ENCODE measurements at regions not wholly inside any gene's neighbourhood (a gene's known extent, or its start where the extent isn't known, plus 50 kb on each side); places are given as distances from the start of the nearest gene placed in this dataset.

GRCh38 chr10:33025039-33025438 is 67.0 kb upstream of the ITGB1 start:
- Mint-ChIP-seq H3K36me3 (ENCODE audit: insufficient read depth in 1 of 3, low read depth in 3 of 3) (no peaks in the 10 kb centered on the region; a peak in 1 of 7 replicates), H3K9me3 (peaks cover 0 to under 1% of the 10 kb centered on the region in 2 experiments; a peak in 1 of 5 replicates), H3K27ac (no peak overlapping the region), H3K4me3 (no peak overlapping the region), H3K27me3 (ENCODE audit: low read depth) (no peaks in the 10 kb centered on the region; the same call in none of the 2 replicates), H3K4me1 (peaks cover 31 to 33% of the 10 kb centered on the region in 2 experiments)
- no peak overlapping the region for H4K8ac ChIP-seq (replicated peaks; ENCODE audit: insufficient read length, low read depth, low read length)
- no peak overlapping the region for H2AK5ac ChIP-seq (ENCODE audit: insufficient read length, low read length)
- no peaks in the 10 kb centered on the region for H3K27me3 ChIP-seq (ENCODE audit: insufficient read depth, low read length)
- H3K79me1 ChIP-seq (ENCODE audit: insufficient read depth, low read depth, low read length, poor library complexity, severe bottlenecking): no peaks in the 10 kb centered on the region
- no peak overlapping the region for H2AFZ ChIP-seq (ENCODE audit: low read length)
- H3K4me1 ChIP-seq (ENCODE audit: insufficient read depth, low read length): no peaks in the 10 kb centered on the region; the same call in none of the 2 replicates
- no peaks in the 10 kb centered on the region for H3K9me3 ChIP-seq (ENCODE audit: control insufficient read depth, low read depth, low read length)
- no peaks in the 10 kb centered on the region for H3K23me2 ChIP-seq (ENCODE audit: insufficient read length, low read depth, low read length, poor library complexity, severe bottlenecking)
- H3K27ac ChIP-seq (ENCODE audit: insufficient read length, low read depth, low read length): no peak overlapping the region
- no peak overlapping the region for H3K4me2 ChIP-seq (ENCODE audit: insufficient read depth, insufficient read length, low read length)
- no peak overlapping the region for H3K56ac ChIP-seq (ENCODE audit: insufficient read length, low read depth, low read length)
- H2BK120ac ChIP-seq (ENCODE audit: low read depth, low read length, poor library complexity, severe bottlenecking): no peak overlapping the region
- H2BK12ac ChIP-seq (ENCODE audit: insufficient read length, low read depth, low read length): no peak overlapping the region
- WGBS (ENCODE audit: extremely low coverage, insufficient read length, low lambda C conversion rate): no CpG with 5 or more reads among the region's 6 CpGs
- no peaks in the 10 kb centered on the region for H3K79me2 ChIP-seq (ENCODE audit: insufficient read depth, low read length)
- H3K9ac ChIP-seq (ENCODE audit: extremely low read depth, insufficient read length, low read length): no peak overlapping the region
- no peak for TF ChIP-seq CTCF (conservative IDR thresholded peaks at IDR 0.05)
- no peak overlapping the region for H3K23ac ChIP-seq (ENCODE audit: insufficient read length, low read depth, low read length)
- no peak overlapping the region for H2BK5ac ChIP-seq (ENCODE audit: insufficient read length, low read length)
- no peaks in the 10 kb centered on the region for H4K20me1 ChIP-seq (ENCODE audit: control insufficient read depth, insufficient read depth, insufficient read length)
- H3K4ac ChIP-seq (ENCODE audit: low read depth, low read length): no peak overlapping the region
- no peak overlapping the region for H2BK15ac ChIP-seq (ENCODE audit: low read depth, low read length)
- H3K18ac ChIP-seq (ENCODE audit: insufficient read length, low read depth, low read length): no peak overlapping the region
- H3K14ac ChIP-seq (ENCODE audit: insufficient read depth, low read length): no peak overlapping the region
- no peak overlapping the region for H3T11ph ChIP-seq (ENCODE audit: low read length)
- H4K91ac ChIP-seq (ENCODE audit: insufficient read length, low read depth, low read length): no peak overlapping the region
- no peak for DNase-seq
- no peak overlapping the region for H4K5ac ChIP-seq (ENCODE audit: insufficient read length, low read depth, low read length)
- H2BK20ac ChIP-seq (ENCODE audit: low read depth, low read length, poor library complexity, severe bottlenecking): no peak overlapping the region

All from H9 (cell line).